ENCODE measurements at regions not wholly inside any gene's neighbourhood (a gene's known extent, or its start where the extent isn't known, plus 50 kb on each side); places are given as distances from the start of the nearest gene placed in this dataset.

DNA sequence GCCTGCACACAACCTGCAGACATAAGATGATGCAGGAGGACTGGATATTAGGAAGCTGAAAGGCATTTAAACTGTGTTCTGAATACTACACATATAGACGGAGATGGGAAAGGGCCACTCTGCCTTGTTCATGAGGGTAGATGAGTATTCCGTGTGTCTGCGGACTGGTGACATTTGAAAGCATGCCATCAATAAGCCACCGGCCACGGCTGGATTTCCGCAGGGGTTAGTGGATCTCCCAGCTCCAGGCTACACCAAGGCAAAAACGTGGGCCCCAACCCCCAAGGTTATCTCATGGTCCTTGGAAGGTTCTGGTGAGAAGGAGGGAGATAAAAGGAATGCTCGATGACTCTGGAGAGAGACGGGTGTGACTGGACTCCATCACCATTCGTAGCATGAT, 78.6 kb upstream of the THBS2 start:
- TF ChIP-seq POLR2A (IDR thresholded peaks at IDR 0.05; ENCODE audit: low read depth, low read length) (no peak), SMC3 (IDR thresholded peaks at IDR 0.05; ENCODE audit: borderline replicate concordance, low read length) (no peak)
